H1 (cell line): ENCODE measurements at regions not wholly inside any gene's neighbourhood (a gene's known extent, or its start where the extent isn't known, plus 50 kb on each side); places are given as distances from the start of the nearest gene placed in this dataset.

ENCODE experiments used
- CTCF ChIA-PET: fragments of 300-600 bp; sonication (Branson Sonifier 250); formaldehyde crosslinking; loops from one replicate; lab custom pipeline; 2021; ENCODE audit not compliant: partially characterized antibody; lab: Charles Lee
- POLR2A ChIA-PET: fragments of 300-600 bp; sonication (Branson Sonifier 250); formaldehyde crosslinking; loops from one replicate; lab custom pipeline; 2021; ENCODE audit warnings: inconsistent platforms; ENCODE audit not compliant: partially characterized antibody; lab: Charles Lee
- DNase-seq, 2 experiments: peaks; one replicate each; pipeline versions ENCODE4 v3.0.0 to v3.0.0-alpha.2; 2010 to 2022; ENCODE audit warnings: low spot score in 2 of 2, low read depth in 1 of 2, mixed read lengths in 1 of 2
- FAIRE-seq: peaks from 2 replicates; lab custom pipeline; 2011; peaks lifted over from hg19 to GRCh38; lab: Jason Lieb, UNC
- H2AFZ ChIP-seq: 2 replicates; pipeline ENCODE4 v1.8.1; 2012; ENCODE audit warnings: low read length, inconsistent platforms
- H2AK5ac ChIP-seq: 2 replicates; pipeline ENCODE4 v1.6.1; 2013; ENCODE audit warnings: low read depth, low read length
- H2BK120ac ChIP-seq: replicated peaks from 2 replicates; pipeline ENCODE3; 2013; ENCODE audit warnings: low read depth, low read length, inconsistent platforms
- H2BK12ac ChIP-seq: 2 replicates; pipeline ENCODE4 v1.6.1; 2013; ENCODE audit warnings: low read depth, low read length
- H2BK15ac ChIP-seq: 2 replicates; pipeline ENCODE4 v1.6.1; 2013; ENCODE audit warnings: low read length
- H2BK20ac ChIP-seq: 2 replicates; pipeline ENCODE4 v1.6.1; 2013; ENCODE audit warnings: low read length
- H2BK5ac ChIP-seq: 2 replicates; pipeline ENCODE4 v1.6.1; 2013; ENCODE audit warnings: low read depth, low read length
- H3K14ac ChIP-seq: 2 replicates; pipeline ENCODE4 v1.6.1; 2013; ENCODE audit warnings: inconsistent platforms; ENCODE audit not compliant: insufficient read length
- H3K18ac ChIP-seq: 2 replicates; pipeline ENCODE4 v1.6.1; 2013; ENCODE audit warnings: low read length; ENCODE audit errors: extremely low read depth
- H3K23ac ChIP-seq: 2 replicates; pipeline ENCODE4 v1.6.1; 2013; ENCODE audit warnings: inconsistent platforms; ENCODE audit not compliant: insufficient read length
- H3K23me2 ChIP-seq: 2 replicates; pipeline ENCODE4 v1.6.1; 2013; ENCODE audit warnings: low read depth, low read length
- H3K27ac ChIP-seq: 2 replicates; pipeline ENCODE4 v1.6.1; 2011; ENCODE audit warnings: low read depth, low read length, inconsistent platforms
- H3K27me3 ChIP-seq, 4 experiments: replicated peaks in 1 of 4; 1 replicate in 1 of 4; 2 replicates in 3 of 4; pipeline versions ENCODE4 v1.6.1 to v1.8.1; 2011 to 2013; ENCODE audit warnings: low read length in 3 of 4, mild to moderate bottlenecking in 3 of 4, inconsistent platforms in 2 of 4, mixed read lengths in 2 of 4, moderate library complexity in 1 of 4; ENCODE audit not compliant: control insufficient read depth in 3 of 4, insufficient read depth in 3 of 4; ENCODE audit errors: extremely low read depth in 1 of 4
- H3K36me3 ChIP-seq, 4 experiments: 2 replicates each; pipeline versions ENCODE4 v1.6.1 to v1.8.1; 2011 to 2013; ENCODE audit warnings: mild to moderate bottlenecking in 4 of 4, low read length in 3 of 4, moderate library complexity in 2 of 4, control low read depth in 1 of 4, inconsistent platforms in 1 of 4; ENCODE audit not compliant: insufficient read depth in 4 of 4, control insufficient read depth in 2 of 4
- H3K4ac ChIP-seq: replicated peaks from 2 replicates; pipeline ENCODE3; 2013; ENCODE audit warnings: low read length, low read depth, mixed read lengths, inconsistent platforms; ENCODE audit not compliant: insufficient read length
- H3K4me1 ChIP-seq, 4 experiments: replicated peaks in 1 of 4; 1 replicate in 1 of 4; 2 replicates in 3 of 4; pipeline versions ENCODE4 v1.6.1 to v1.8.1; 2011 to 2013; ENCODE audit warnings: low read length in 3 of 4, inconsistent platforms in 2 of 4, mixed read lengths in 1 of 4; ENCODE audit not compliant: insufficient read depth in 4 of 4, control insufficient read depth in 3 of 4
- H3K4me2 ChIP-seq, 2 experiments: 2 replicates each; pipeline versions ENCODE4 v1.6.1 to v1.8.1; 2011 to 2013; ENCODE audit warnings: low read depth in 2 of 2, low read length in 2 of 2, control low read depth in 1 of 2, inconsistent platforms in 1 of 2, mild to moderate bottlenecking in 1 of 2; ENCODE audit not compliant: insufficient read depth in 1 of 2
- H3K4me3 ChIP-seq, 4 experiments: fragments of 200-600, 300-600 bp in 1 of 4; sonication (generic), shearing (Covaris generic), sonication (Bioruptor Twin) in 1 of 4; 2 replicates each; pipeline versions ENCODE4 v1.5.1 to v1.8.1; 2011 to 2016; ENCODE audit warnings: low read length in 4 of 4, low read depth in 3 of 4, control low read depth in 2 of 4, inconsistent platforms in 2 of 4, mild to moderate bottlenecking in 2 of 4, mixed read lengths in 1 of 4, moderate library complexity in 1 of 4; ENCODE audit not compliant: insufficient read depth in 2 of 4; ENCODE audit errors: extremely low read depth in 1 of 4
- H3K56ac ChIP-seq: replicated peaks from 2 replicates; pipeline ENCODE3; 2013; ENCODE audit warnings: low read depth, mild to moderate bottlenecking, mixed read lengths, low read length, inconsistent platforms; ENCODE audit not compliant: insufficient read length
- H3K79me1 ChIP-seq: 2 replicates; pipeline ENCODE4 v1.6.1; 2013; ENCODE audit warnings: low read depth, low read length, control low read depth
- H3K79me2 ChIP-seq, 2 experiments: 2 replicates each; pipeline versions ENCODE4 v1.6.1 to v1.8.1; 2012 to 2013; ENCODE audit warnings: low read length in 2 of 2, mild to moderate bottlenecking in 2 of 2, inconsistent platforms in 1 of 2; ENCODE audit not compliant: insufficient read depth in 2 of 2, control insufficient read depth in 1 of 2
- H3K9ac ChIP-seq, 4 experiments: replicated peaks in 1 of 4; 1 replicate in 1 of 4; 2 replicates in 3 of 4; pipeline versions ENCODE4 v1.6.1 to v1.8.1; 2011 to 2013; ENCODE audit warnings: low read depth in 3 of 4, low read length in 3 of 4, control low read depth in 2 of 4, mild to moderate bottlenecking in 2 of 4, moderate library complexity in 2 of 4, inconsistent platforms in 1 of 4; ENCODE audit errors: extremely low read depth in 1 of 4
- H3K9me3 ChIP-seq, 2 experiments: 2 replicates each; pipeline versions ENCODE4 v1.6.1 to v1.8.1; 2012 to 2013; ENCODE audit warnings: mild to moderate bottlenecking in 2 of 2, moderate library complexity in 2 of 2, control low read depth in 1 of 2, inconsistent platforms in 1 of 2, low read depth in 1 of 2, low read length in 1 of 2, mixed read lengths in 1 of 2; ENCODE audit not compliant: insufficient read depth in 2 of 2
- H4K20me1 ChIP-seq, 2 experiments: replicated peaks in 1 of 2; 2 replicates each; pipeline versions ENCODE3 to v1.8.1; 2011 to 2013; ENCODE audit warnings: inconsistent platforms in 2 of 2, low read length in 2 of 2, mild to moderate bottlenecking in 1 of 2; ENCODE audit not compliant: insufficient read depth in 2 of 2, control insufficient read depth in 1 of 2
- H4K5ac ChIP-seq: 2 replicates; pipeline ENCODE4 v1.6.1; 2013; ENCODE audit warnings: low read length, low read depth, mixed read lengths, inconsistent platforms; ENCODE audit not compliant: insufficient read length
- H4K8ac ChIP-seq: 2 replicates; pipeline ENCODE4 v1.8.0; 2013; ENCODE audit warnings: mild to moderate bottlenecking, moderate library complexity, low read length, inconsistent platforms; ENCODE audit not compliant: insufficient read depth; ENCODE audit errors: extremely low read depth
- H4K91ac ChIP-seq: replicated peaks from 2 replicates; pipeline ENCODE3; 2013; ENCODE audit warnings: low read length, mixed read lengths, inconsistent platforms; ENCODE audit not compliant: insufficient read length
- BCL11A ChIP-seq, 2 experiments: IDR thresholded peaks; one replicate each; pipeline ENCODE4 v1.6.1; 2011; ENCODE audit warnings: low read depth in 2 of 2, low read length in 2 of 2, mild to moderate bottlenecking in 2 of 2
- EP300 ChIP-seq, 2 experiments: IDR thresholded peaks; 1 replicate in 1 of 2; 2 replicates in 1 of 2; pipeline ENCODE4 v1.6.1; 2011 to 2012; ENCODE audit warnings: low read depth in 2 of 2, low read length in 2 of 2, mild to moderate bottlenecking in 2 of 2, borderline replicate concordance in 1 of 2, inconsistent platforms in 1 of 2, moderate library complexity in 1 of 2
- FOSL1 ChIP-seq: IDR thresholded peaks from 2 replicates; pipeline ENCODE4 v1.6.1; 2011; ENCODE audit warnings: mild to moderate bottlenecking, low read depth, low read length, moderate library complexity; ENCODE audit not compliant: insufficient read depth
- GTF2F1 ChIP-seq: IDR thresholded peaks from 2 replicates; pipeline ENCODE4 v1.6.1; 2012; ENCODE audit warnings: low read depth, low read length, improper control_type of control experiment, borderline replicate concordance
- KDM5A ChIP-seq: fragments of 200-600 bp; IDR thresholded peaks from 2 replicates; pipeline ENCODE4 v1.7.1; 2012; ENCODE audit warnings: mild to moderate bottlenecking, low read length, inconsistent platforms, mixed read lengths
- NRF1 ChIP-seq: IDR thresholded peaks from 2 replicates; pipeline ENCODE4 v1.6.1; 2011; ENCODE audit warnings: mild to moderate bottlenecking, low read depth, low read length, improper control_type of control experiment
- SRF ChIP-seq: IDR thresholded peaks from 2 replicates; pipeline ENCODE4 v1.6.1; 2011; ENCODE audit warnings: mild to moderate bottlenecking, low read depth, low read length, moderate library complexity
- WGBS, 2 experiments: shearing (Covaris generic) in 1 of 2; methylation state at CpG; one replicate each; pipeline versions ENCODE4 v1.1.6 to v1.1.7; 2013 to 2015; ENCODE audit warnings: low lambda C conversion rate in 2 of 2, mixed read lengths in 2 of 2, inconsistent platforms in 1 of 2, low coverage in 1 of 2, missing lambda C conversion rate in 1 of 2; ENCODE audit not compliant: insufficient replicate concordance in 2 of 2, insufficient coverage in 1 of 2, insufficient read length in 1 of 2; ENCODE audit errors: extremely low coverage in 1 of 2, missing lambda C conversion rate in 1 of 2; 5-methylcytosine and 5-hydroxymethylcytosine counted together

GRCh38 chrX:39953879-39954278 is 143.9 kb downstream of the BCOR start:
- Histone ChIP-seq H3K27me3 (no peaks in the 10 kb centered on the region), H3K23ac (no peak overlapping the region), H4K8ac (no peak overlapping the region), H3K23me2 (no peaks in the 10 kb centered on the region), H3K14ac (no peak overlapping the region), H3K4me2 (no peak overlapping the region), H3K56ac (no peak overlapping the region), H2BK120ac (no peak overlapping the region), H4K91ac (no peak overlapping the region), H3K4me3 (no peak overlapping the region), H2BK12ac (no peak overlapping the region), H3K18ac (no peak overlapping the region; the same call in 1 of the 2 replicates), H3K79me2 (no peaks in the 10 kb centered on the region), H3K27ac (no peak overlapping the region), H4K20me1 (no peaks in the 10 kb centered on the region), H4K5ac (no peak overlapping the region), H2BK20ac (no peak overlapping the region), H3K36me3 (no peaks in the 10 kb centered on the region), H3K79me1 (no peaks in the 10 kb centered on the region), H2BK5ac (0 out of 2 replicates have a peak overlapping the region, but pooled peaks have one; percentile 24), H2AK5ac (no peak overlapping the region), H2BK15ac (no peak overlapping the region), H3K9me3 (0 out of 4 replicates have a peak, but pooled peaks cover 0 to 4% of the 10 kb centered on the region in 2 experiments), H3K4me1 (peaks cover 2 to 14% (median 6%) of the 10 kb centered on the region in 4 experiments; a peak in 5 of 7 replicates), H3K4ac (no peak overlapping the region), H2AFZ (no peak overlapping the region), H3K9ac (no peak overlapping the region)
- DNase-seq, result no peak
- WGBS, 2 experiments, result 95% methylated on average over 9 of the region's 10 CpGs; no CpG with 5 or more reads in 1 of the 2 experiments
- no peak for FAIRE-seq
- TF ChIP-seq GTF2F1, result no peak
- TF ChIP-seq FOSL1, result no peak
- TF ChIP-seq EP300 (IDR thresholded peaks at IDR 0.05; ENCODE audit: borderline replicate concordance in 1 of 2, low read depth in 2 of 2, low read length in 2 of 2), result no peak
- TF ChIP-seq SRF, result no peak
- TF ChIP-seq KDM5A, result no peak
- no peak for TF ChIP-seq NRF1
- TF ChIP-seq BCL11A (IDR thresholded peaks at IDR 0.05; ENCODE audit: low read depth in 2 of 2, low read length in 2 of 2), result no peak
- ChIA-PET CTCF (interaction anchor here (0.8 to 1.2 kb wide), 3 partner anchors 30 to 148 kb away, joined by 3 to 4 read pairs (median 3); no protein-coding TSS in a partner anchor), POLR2A (no interaction called here)
